NCI-H2081 treated with DMSO at 0.1 percent for 48 hours (cell line): ENCODE measurements at regions not wholly inside any gene's neighbourhood (a gene's known extent, or its start where the extent isn't known, plus 50 kb on each side); places are given as distances from the start of the nearest gene placed in this dataset.
"Not testable (repeated sequence)": the region's sequence is repeated elsewhere in the genome, so short reads cannot be mapped to it uniquely, and the experiment has no call there.

Experiments used
- DNase-seq: peaks from one replicate; lab custom pipeline; 2025; lab: John Stamatoyannopoulos, UW

DNA sequence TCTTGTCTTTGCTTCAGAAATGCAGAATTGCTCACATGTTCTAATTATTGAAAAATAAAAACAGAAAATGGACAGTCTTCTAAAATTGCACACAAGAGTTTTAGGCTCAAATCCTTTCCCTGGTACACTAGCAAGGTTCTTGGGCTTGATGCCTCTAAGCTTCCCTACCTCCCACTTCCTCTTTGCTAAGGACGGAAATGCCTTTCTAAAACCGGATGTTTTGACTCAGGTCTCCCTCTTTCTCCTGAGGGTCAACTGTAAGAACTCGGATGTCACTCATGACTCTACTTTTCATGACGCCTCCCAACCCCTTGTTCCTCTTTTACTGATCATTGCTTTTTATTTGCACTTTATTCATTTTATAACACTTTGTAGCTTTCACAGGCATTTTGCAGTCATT, 613.5 kb downstream of the C6orf118 start:
- no peak for DNase-seq

DNA sequence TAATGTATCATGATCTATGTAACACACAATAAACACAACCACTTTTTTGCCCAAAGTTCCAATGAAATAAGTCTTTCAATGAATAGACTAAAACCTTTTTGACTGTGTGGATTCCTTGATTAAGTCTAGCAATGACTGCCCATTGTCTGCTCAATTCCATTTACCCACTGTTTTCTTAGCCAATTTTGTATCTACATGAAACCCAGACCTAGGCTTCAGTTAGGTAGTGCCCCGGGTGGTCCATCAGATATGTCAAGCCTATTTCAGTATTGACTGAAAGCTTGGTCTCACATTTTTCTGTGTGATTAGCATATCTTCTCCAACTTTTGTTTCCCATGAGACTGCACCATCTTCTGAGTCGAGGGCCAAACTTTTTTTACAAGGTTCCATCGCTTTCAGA, 615.0 kb downstream of the C6orf118 start:
- no peak for DNase-seq

DNA sequence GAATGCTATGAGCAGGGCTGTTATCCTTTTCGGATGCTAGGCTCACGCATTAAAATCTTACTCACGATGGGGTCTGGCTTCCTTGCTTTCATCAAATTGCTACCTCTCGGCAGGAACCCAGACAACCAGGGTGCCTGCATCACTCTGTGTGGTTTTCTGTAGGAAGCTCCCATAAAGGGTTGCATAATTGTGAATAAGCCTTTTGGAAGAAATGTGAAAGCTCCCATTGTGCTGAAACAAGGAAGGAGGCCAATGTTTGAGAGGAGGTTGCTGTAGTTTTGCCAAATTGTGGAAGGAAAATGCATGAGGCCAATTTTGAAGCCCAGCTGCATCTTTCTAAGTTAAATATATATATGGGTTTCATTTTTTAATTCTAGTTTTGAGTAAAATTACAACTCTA, 615.5 kb downstream of the C6orf118 start:
- DNase-seq: no peak

DNA sequence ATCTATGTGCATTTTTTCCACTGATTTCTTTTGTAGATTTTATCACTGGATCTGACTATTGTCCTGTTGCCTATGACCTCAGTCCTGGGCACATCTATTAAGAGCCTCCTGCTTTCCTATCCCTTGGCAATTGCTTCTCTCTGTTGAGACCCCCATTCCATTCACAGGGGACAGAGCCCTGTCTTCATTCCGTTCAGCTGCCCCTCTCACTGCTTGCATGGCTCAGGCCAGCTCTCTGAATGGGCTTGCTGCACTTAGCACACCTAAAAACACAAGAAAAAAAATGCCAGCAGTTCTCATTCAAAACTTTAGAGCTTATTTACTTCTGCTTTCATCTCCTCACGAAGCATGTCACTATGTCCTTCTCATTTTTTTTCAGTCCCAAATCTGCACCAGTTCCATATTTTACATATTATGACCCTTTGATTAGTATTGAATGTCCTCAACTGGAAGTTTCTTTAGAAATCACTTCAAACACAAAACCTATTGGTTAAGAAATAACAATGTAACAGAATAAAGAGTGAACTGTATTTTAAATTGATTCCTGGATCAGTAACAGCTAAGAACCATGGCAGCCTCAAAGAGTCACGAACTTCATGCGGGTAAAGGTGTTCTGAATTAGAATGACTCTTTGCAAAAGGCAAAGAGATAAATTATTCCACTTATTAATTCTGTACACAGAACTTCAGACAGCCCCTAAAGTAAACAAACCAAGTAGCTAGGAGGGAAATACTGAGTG, 616.5 kb downstream of the C6orf118 start:
- no peak for DNase-seq

DNA sequence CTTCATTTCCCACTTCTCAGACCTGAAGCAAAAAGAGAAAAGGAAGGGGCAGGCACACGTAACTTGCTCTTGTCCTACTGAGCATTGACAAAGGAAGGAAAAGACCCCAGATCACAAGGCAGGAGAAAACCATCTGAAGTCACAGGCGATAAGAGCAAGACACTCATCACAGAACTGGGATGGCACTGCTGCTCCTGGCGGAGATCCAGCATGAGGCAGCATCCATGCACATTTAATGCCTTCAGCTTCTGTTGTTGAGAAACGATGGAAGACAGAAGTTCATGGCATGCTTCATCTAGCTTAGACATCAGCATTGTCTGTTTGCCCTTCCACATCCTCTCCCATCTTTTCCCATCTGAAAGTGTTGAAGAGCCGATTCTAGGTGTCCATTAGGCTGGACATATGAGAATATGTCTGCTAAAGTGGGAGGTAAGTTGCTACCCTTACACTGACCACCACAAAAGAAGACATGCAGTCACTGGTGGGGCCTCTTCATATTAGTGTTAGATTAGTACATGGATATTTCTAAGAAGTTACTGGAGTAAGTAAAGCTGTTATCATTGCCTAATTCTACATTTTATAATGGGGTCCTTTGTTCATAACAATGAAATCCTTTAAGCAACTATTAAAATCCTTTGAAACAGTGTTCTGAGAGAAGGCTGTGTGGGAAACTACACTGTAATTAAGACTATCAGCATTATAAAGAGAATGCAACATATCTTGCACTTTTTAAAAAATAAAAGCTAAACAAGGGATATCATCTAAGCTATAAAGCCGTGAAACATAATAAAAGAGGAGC, 618.5 kb downstream of the C6orf118 start:
- DNase-seq: no peak

DNA sequence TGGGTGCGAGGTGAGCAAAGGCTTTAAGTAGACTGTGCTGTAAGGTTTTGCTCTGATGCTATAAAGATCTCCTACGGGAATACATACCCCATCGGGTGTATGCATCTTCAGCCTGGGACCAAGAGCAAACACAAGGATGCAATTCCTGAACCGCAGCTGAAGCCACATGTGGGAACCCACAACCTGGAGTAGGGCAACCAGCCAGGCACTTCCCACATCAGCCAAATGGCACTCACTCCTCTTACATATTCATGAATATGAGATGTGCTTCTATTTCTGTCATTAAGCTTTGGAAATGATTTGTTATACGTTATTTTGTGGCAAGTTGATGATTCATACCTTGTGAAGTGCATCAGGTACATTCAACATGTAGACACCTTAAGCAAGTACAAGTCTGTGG, 619.2 kb downstream of the C6orf118 start:
- no peak for DNase-seq

DNA sequence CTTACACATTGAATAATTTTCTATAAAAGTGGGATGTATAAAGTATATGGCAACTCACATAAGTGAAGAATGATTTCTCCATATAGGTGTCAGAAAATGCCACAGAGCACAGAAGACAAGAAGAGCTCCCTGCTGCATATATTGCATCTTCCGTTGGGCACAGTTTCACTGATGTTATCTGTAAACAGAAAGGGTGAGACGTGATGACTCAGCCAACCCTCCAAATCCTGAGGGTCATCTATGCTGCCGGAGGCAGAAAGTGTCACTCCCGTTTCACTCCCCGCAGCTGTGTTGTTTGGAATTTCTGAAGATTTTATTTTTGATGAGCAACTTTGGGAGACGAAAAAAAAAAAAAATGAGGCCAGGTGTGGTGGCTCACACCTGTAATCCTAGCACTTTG, 644.1 kb downstream of the C6orf118 start:
- DNase-seq: no peak

DNA sequence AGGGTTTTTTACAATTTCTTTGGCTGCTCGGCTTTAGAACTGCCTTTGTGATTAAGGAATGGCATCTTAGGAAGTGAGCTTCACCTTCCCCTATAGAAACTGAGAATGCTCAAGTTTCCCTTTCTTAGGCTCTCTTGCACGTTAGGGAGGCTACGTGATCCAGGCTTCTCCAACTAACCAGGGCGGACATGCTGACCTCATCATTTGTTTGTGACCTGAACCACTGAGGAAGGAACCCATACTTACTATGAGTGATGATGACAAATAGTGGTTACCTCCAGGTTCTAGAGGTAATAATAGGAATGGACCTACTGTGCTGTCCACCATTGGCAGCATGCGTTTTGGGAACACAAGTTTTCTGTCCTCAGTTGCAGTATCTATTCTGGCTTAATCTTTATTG, 645.8 kb downstream of the C6orf118 start:
- DNase-seq: no peak

DNA sequence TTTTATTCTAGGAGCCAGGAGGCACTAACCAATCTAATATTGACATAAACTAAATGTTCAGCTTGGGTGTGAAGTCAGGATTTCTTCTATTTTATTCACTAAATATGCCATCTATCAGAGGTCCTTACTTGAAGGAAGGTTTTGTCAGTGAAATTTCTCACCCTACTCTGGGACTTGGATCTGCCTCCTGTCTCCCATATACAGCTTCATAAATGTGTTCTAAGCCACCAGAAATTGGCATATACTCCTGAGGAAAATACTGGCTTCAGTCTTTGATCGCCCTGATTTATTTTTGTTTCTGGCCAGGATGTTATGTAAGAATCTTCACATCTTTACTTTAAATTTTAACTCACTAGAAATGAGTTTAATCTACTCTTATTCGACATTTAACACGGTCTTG, 647.7 kb downstream of the C6orf118 start:
- no peak for DNase-seq

DNA sequence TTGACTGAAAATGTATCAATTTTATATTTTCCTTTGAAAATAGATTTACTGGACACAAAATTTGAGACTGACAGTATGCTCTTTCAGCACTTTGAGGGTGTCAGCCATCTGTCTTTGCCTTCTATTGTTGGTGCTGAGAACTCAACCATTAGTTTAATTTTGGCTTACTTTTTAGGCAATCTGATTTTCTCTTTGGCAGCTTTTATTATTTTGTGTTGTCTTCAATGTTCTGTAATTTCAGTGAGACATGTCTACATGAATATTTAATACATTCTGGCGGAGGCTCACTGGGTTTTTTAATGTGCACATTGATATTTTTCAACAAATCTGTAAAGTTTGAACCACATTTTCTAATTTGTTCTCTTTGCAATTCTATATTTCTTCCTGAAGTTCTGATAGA, 648.6 kb downstream of the C6orf118 start:
- no peak for DNase-seq

DNA sequence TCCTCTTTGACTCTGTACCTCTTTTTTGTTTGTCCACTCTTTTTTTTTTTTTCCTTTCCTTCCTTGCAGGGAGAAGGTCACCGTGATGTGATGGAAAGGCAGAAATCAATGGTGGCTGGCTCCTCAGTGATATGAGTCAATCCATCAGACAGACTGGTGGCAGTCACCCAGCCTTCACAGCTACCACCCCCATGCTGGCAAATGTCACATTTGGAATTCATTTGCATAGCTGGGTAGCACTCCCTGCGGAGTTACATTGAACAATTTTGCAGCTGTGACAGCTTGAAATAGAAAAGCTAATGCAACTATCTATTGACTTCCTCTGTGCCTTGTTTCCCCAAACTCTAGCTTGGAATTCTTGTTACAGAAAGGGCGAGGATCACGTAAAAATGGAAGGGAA, 668.4 kb downstream of the C6orf118 start:
- DNase-seq: no peak

DNA sequence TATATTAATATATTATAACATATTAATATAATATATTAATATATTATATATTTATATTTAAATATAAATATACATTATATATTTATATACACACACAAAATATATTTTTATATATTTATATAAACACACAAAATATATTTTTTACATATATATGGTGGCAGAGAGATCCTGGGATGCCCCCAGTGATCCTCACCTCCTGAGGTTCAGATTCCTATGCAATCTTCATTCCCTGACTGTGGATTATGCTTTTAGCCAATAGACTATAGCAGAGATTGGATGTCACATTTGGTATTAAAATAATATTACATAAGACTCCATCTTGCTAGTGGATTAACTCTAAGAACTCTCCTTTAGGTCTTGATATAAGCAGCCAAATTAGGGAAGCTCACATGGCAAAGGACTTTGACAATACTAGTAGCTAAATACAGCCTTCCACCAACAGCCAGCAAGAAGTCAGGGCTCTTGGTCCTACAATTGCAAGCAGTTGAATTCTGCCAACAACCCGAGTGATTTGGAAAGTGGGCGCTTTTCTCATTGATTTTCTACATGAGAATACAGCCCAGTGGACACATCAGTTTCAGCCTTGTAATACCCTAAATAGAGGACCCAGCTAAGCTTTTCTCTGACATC, 681.0 kb downstream of the C6orf118 start:
- no peak for DNase-seq

DNA sequence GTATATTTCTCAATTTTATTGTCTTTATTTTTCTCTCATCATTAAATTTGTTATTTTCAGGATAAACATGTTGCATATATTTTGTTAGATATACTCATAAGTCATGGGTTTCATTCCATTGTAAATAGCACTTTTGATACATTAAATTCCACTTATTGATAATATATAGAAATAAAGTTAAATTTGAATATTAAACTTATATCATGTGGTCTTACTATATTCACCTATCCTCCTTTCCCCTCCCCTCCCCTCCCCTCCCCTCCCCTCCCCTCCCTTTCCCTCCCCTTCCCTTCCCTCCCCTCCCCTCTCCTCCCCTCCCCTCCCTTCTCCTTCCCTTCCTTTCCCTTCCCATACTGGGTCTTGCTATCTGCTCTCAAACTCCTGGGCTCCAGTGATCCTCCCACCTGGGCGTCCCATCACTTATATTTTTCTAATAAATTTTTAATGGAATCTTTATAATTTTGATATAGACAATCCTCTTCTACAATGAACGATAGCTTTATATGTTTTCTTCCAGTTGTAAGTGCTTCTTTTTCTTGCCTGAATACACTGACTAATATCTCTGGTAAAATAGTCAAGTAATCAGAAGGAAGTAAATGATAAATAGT, 692.4 kb downstream of the C6orf118 start:
- DNase-seq: no peak

DNA sequence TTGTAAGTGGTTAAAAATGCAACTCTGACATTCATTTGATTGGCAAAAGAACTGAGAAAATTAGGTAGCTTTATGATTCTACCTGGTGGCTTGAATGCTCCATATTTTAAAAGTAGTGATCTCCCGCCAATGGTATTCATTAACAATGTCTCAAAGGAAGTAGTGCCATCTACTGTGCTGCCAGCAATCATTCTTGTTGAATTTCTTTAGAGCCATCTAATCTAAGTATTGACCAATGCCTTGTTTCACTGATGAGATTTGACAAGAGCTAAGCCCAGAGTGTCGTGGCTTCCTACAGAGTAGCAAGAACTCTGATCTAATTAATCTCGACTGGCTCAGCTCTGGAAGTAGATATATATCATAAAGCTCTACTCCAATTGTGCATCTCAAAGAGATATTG, 696.7 kb downstream of the C6orf118 start:
- DNase-seq: no peak

DNA sequence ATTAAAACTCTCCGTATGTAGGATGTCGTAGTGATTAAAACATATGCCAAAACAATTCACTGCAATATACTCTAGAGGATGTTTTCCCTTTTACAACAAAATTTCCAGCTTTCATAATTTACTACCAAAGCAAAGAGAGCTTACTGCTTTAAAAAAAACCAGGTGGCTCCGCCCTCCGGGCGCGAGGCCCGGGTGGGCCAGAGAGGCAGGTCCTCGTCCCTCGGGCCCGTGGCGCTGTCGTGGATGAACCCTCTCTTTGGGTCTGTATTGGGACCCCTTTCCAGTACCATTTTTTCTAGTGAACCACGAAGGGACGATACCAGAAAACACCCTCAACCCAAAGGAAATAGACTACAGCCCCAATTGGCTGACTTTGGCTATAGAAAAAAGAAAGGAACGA, 698.5 kb downstream of the C6orf118 start:
- DNase-seq: not testable (repeated sequence)

DNA sequence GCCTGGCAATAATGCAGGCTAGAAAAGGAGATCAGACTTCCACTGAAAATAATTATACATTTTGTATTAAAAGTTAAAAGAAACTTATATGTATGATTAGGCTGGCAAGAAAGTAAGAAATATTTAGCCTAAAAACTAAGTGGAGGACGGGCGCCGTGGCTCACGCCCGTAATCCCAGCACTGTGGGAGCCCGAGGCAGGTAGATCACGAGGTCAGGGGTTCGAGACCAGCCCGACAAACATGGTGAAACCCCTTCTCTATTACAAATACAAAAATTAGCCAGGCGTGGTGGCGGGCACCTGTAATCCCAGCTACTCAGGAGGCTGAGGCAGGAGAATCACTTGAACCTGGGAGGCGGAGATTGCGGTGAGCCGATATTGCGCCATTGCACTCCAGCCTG, 707.0 kb downstream of the C6orf118 start:
- DNase-seq: not testable (repeated sequence)

DNA sequence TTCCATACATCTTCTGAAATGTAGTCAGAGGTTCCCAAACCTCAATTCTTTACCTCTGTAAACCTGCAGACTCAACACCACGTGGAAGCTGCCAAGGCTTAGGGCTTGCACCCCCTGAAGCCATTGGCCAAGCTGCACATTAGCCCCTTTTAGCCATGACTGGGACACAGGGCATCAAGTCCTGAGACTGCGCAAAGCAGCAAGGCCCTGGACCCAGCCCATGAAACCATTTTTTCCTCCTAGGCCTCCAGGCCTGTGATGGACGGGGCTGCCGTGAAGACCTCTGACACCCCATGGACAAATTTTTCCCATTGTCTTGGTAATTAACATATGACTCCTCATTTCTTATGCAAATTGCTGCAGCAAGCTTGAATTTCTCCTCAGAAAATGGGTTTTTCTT, 727.8 kb downstream of the C6orf118 start:
- DNase-seq: no peak

DNA sequence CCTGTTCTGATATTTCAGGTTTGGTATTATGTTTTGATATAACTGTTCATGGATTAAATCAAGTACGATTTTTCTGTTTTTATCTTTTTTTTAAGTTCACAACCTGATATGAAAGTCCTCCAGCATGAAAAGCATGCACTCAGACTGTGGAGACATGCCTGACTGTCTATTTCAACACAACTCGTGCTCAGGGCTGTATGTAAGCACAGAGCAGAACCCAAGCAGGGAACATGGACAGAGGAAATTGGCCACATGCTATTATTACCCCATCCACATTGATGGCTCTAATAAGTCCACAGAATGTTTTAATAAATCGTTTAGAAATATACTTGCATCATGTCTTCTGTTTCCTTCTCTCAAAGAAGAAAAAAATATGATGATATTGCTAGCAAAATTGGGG, 730.4 kb downstream of the C6orf118 start:
- DNase-seq: no peak

DNA sequence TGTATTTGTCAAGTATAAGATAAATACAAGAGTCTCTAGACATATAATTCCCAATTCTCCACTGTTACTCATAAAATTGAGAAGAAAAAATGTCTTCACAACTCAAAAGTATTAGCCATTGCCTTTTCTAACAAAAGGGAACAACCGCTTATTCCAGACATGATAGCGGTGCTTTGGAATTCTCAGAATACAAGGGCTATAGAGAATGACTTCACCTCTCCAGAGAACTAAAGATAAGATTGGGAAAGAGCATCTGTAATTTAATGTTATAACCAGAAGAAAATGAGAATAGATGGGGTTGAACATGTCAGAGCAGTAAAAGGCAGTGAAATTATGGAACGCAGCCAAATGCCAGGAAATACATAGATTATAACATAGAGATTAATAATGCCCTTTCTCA, 730.8 kb downstream of the C6orf118 start:
- DNase-seq: no peak

DNA sequence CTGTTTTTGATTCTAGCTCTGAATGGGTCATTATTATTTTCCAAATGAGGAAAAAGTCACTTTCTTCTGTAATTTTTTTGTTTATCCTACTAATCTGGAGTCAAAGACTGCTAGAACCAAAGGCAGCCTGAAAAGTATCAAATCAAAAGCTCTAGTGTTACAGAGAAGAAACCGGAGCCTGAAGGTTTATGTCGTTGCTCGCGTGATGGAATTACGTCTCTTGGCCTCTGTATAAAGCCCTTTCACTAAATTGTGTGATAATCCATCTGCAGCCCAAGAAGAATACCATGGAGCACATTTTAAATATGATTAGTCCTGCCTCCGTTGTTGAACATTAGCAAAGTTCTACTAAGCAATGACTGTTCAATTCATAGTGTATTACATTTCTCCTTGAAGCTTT, 738.6 kb downstream of the C6orf118 start:
- DNase-seq: no peak

DNA sequence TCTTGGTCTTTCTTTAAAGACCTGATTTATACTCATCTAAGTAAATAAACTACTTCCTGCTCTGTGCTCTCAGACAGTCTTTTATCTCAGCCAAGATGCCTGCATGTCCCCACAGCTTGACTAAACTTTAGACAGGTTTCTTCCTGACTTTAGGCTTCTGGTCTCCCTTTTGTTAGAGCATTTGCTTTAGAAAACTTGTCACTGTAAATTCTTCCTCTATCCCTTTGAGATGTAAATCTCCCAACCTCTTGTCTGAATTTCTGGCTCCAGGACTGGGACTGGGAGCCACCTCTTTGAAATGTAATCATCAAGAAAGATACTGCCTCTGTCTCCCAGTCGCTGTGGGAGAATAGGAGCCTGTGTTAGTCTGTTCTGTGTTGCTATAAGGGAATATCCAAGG, 739.9 kb downstream of the C6orf118 start:
- DNase-seq: no peak

DNA sequence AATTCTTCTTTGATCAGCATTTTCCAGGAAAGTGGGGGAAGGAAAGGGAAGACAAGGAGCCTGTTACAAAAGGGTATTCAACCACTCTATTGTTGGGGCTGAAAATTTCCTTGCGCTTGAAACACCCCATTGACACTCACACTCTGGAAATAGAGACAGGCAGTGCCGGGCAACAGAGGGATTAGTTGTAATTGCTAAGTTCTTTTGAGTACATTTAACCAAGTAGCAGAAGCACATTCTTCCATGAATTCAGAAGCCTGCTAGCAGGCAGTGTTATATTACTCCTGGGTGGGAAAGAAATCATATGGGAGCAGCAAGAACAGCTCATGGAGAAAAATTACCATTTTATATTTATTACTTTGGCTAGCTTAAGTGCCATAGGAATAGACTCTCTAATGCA, 745.5 kb downstream of the C6orf118 start:
- no peak for DNase-seq

DNA sequence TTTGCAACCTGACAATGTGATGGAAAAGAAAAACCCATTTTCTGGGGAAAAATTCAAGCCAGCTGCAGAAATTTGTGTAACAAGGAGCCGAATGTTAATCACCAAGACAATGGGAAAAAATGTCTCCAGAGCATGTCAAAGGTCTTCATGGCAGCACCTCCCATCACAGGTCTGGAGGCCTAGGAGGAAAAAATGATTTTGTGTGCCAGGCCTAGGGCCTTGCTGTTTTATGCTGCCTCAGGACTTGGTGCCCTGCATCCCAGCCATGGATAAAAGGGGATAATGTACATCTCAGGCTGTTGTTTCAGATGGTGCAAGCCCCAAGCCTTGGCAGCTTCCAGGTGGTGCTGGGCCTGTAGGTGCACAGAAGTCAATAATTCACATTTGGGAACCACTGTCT, 747.7 kb downstream of the C6orf118 start:
- no peak for DNase-seq
